ENCODE measurements at regions not wholly inside any gene's neighbourhood (a gene's known extent, or its start where the extent isn't known, plus 50 kb on each side); places are given as distances from the start of the nearest gene placed in this dataset.
A peak's percentile ranks its signal among the peaks of the same experiment; 100 is the strongest.
"Not testable (repeated sequence)": the region's sequence is repeated elsewhere in the genome, so short reads cannot be mapped to it uniquely, and the experiment has no call there.

GRCh38 chr4:180350901-180351300 is 1892.3 kb upstream of the TENM3 start:
- Histone ChIP-seq H2AFZ (ENCODE audit: low read depth, low read length) (no peak overlapping the region), H3K4me3 (ENCODE audit: insufficient read depth, low read depth, low read length) (no peak overlapping the region), H4K20me1 (ENCODE audit: insufficient read depth, low read length) (no peaks in the 10 kb centered on the region), H3K79me2 (ENCODE audit: insufficient read depth, low read length) (no peaks in the 10 kb centered on the region), H3K27me3 (ENCODE audit: insufficient read depth, low read length) (no peaks in the 10 kb centered on the region), H3K9me3 (ENCODE audit: insufficient read depth, low read depth, low read length) (no peaks in the 10 kb centered on the region), H3K9ac (ENCODE audit: low read length) (no peak overlapping the region), H3K4me1 (ENCODE audit: insufficient read depth, low read length) (no peaks in the 10 kb centered on the region), H3K27ac (ENCODE audit: low read depth, low read length) (no peak overlapping the region), H3K36me3 (ENCODE audit: insufficient read depth, low read length) (no peaks in the 10 kb centered on the region), H3K4me2 (ENCODE audit: low read length) (no peak overlapping the region)
- H3K36me3 Mint-ChIP-seq (ENCODE audit: low read depth, unreplicated experiment) = no peaks in the 10 kb centered on the region
- H3K27me3 Mint-ChIP-seq (ENCODE audit: low read depth, unreplicated experiment) = no peaks in the 10 kb centered on the region
- TF ChIP-seq EZH2 (IDR thresholded peaks at IDR 0.05; ENCODE audit: insufficient read depth, low read length) (no peak), CTCF (IDR thresholded peaks at IDR 0.05; ENCODE audit: insufficient read depth, low read depth, low read length) (no peak)
- FAIRE-seq (no peak), DNase-seq (ENCODE audit: low read depth) (no peak)
- no peak overlapping the region for H3K4me3 Mint-ChIP-seq (ENCODE audit: unreplicated experiment)
- no peaks in the 10 kb centered on the region for H3K9me3 Mint-ChIP-seq (ENCODE audit: unreplicated experiment)
- H3K27ac Mint-ChIP-seq (ENCODE audit: unreplicated experiment) = peak overlapping the region; percentile 4
- H3K4me1 Mint-ChIP-seq (ENCODE audit: low read depth, unreplicated experiment) = no peaks in the 10 kb centered on the region

GRCh38 chr4:180356766-180357165 is 1886.4 kb upstream of the TENM3 start:
- Histone ChIP-seq H3K9ac (ENCODE audit: low read length) (no peak overlapping the region), H3K27ac (ENCODE audit: low read depth, low read length) (no peak overlapping the region), H3K4me2 (ENCODE audit: low read length) (no peak overlapping the region), H3K36me3 (ENCODE audit: insufficient read depth, low read length) (no peaks in the 10 kb centered on the region), H3K9me3 (ENCODE audit: insufficient read depth, low read depth, low read length) (no peaks in the 10 kb centered on the region), H3K27me3 (ENCODE audit: insufficient read depth, low read length) (no peaks in the 10 kb centered on the region), H4K20me1 (ENCODE audit: insufficient read depth, low read length) (no peaks in the 10 kb centered on the region), H3K79me2 (ENCODE audit: insufficient read depth, low read length) (no peaks in the 10 kb centered on the region), H3K4me1 (ENCODE audit: insufficient read depth, low read length) (no peaks in the 10 kb centered on the region), H3K4me3 (ENCODE audit: insufficient read depth, low read depth, low read length) (no peak overlapping the region), H2AFZ (ENCODE audit: low read depth, low read length) (no peak overlapping the region)
- H3K27me3 Mint-ChIP-seq (ENCODE audit: low read depth, unreplicated experiment) = no peaks in the 10 kb centered on the region
- no peaks in the 10 kb centered on the region for H3K36me3 Mint-ChIP-seq (ENCODE audit: low read depth, unreplicated experiment)
- no peak overlapping the region for H3K4me3 Mint-ChIP-seq (ENCODE audit: unreplicated experiment)
- no peak for FAIRE-seq
- H3K9me3 Mint-ChIP-seq (ENCODE audit: unreplicated experiment) = peaks cover 10% of the 10 kb centered on the region
- no peak for TF ChIP-seq CTCF (IDR thresholded peaks at IDR 0.05; ENCODE audit: insufficient read depth, low read depth, low read length)
- no peak for TF ChIP-seq EZH2 (IDR thresholded peaks at IDR 0.05; ENCODE audit: insufficient read depth, low read length)
- peak overlapping the region; percentile 16 for H3K27ac Mint-ChIP-seq (ENCODE audit: unreplicated experiment)
- no peak for DNase-seq (ENCODE audit: low read depth)
- H3K4me1 Mint-ChIP-seq (ENCODE audit: low read depth, unreplicated experiment) = peaks cover 8% of the 10 kb centered on the region

GRCh38 chr4:180360113-180360512 is 1883.1 kb upstream of the TENM3 start:
- not testable (repeated sequence) for H3K27me3 Mint-ChIP-seq (ENCODE audit: low read depth, unreplicated experiment); H3K36me3 Mint-ChIP-seq (ENCODE audit: low read depth, unreplicated experiment); H3K9me3 Mint-ChIP-seq (ENCODE audit: unreplicated experiment); H2AFZ ChIP-seq (ENCODE audit: low read depth, low read length); H3K27ac Mint-ChIP-seq (ENCODE audit: unreplicated experiment); H3K4me1 ChIP-seq (ENCODE audit: insufficient read depth, low read length); DNase-seq (ENCODE audit: low read depth); H3K36me3 ChIP-seq (ENCODE audit: insufficient read depth, low read length); H3K27ac ChIP-seq (ENCODE audit: low read depth, low read length); H3K79me2 ChIP-seq (ENCODE audit: insufficient read depth, low read length); H4K20me1 ChIP-seq (ENCODE audit: insufficient read depth, low read length); H3K9me3 ChIP-seq (ENCODE audit: insufficient read depth, low read depth, low read length); H3K4me3 ChIP-seq (ENCODE audit: insufficient read depth, low read depth, low read length); FAIRE-seq; H3K27me3 ChIP-seq (ENCODE audit: insufficient read depth, low read length); H3K4me2 ChIP-seq (ENCODE audit: low read length); H3K4me3 Mint-ChIP-seq (ENCODE audit: unreplicated experiment); H3K9ac ChIP-seq (ENCODE audit: low read length)
- peaks cover 11% of the 10 kb centered on the region for H3K4me1 Mint-ChIP-seq (ENCODE audit: low read depth, unreplicated experiment)
